ENCODE measurements at regions not wholly inside any gene's neighbourhood (a gene's known extent, or its start where the extent isn't known, plus 50 kb on each side); places are given as distances from the start of the nearest gene placed in this dataset.
"Not testable (repeated sequence)": the region's sequence is repeated elsewhere in the genome, so short reads cannot be mapped to it uniquely, and the experiment has no call there.

DNA sequence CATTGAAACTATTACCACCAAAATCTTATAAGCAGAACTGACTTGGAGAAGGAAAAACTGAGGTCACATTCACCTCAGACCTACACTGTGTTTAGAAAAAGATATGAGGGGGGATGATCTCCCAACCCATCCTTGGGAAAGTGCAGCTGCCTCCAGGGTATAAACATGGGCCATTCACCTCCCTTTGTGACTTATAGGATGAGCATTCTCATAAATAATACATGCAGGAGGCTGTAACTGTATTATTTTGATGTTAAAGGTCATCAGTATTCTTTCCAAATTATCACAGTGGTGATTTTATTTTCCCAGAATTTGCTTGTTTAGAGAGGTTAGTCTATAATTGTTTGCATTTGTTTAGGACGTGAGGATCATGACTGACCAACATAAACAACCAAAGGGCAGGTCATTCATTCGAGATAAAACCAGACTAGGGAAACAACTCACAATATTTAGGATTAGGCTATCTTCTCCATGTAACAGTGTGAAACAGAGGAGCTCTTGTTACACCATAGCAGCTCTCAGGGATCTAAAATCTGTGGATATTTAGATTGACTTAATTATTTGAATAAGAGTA is 109.2 kb upstream of the NR5A2 start:
- DNase-seq (ENCODE audit: low read depth): no peak

DNA sequence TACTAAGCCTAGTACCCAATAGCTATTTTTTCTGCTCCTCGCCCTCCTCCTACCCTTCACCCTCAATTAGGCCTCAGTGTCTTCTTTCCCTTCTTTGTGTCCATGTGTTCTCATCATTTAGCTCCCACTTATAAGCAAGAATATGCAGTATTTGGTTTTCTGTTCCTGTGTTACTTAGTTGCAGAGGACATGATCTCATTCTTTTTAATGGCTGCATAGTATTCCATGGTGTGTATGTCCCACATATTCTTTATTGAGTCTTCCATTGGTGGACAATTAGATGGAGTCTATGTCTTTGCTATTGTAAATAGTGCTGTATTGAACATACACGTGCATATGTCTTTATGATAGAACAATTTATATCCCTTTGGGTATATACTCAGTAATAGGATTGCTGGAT is 106.9 kb upstream of the NR5A2 start:
- DNase-seq (ENCODE audit: low read depth): no peak

DNA sequence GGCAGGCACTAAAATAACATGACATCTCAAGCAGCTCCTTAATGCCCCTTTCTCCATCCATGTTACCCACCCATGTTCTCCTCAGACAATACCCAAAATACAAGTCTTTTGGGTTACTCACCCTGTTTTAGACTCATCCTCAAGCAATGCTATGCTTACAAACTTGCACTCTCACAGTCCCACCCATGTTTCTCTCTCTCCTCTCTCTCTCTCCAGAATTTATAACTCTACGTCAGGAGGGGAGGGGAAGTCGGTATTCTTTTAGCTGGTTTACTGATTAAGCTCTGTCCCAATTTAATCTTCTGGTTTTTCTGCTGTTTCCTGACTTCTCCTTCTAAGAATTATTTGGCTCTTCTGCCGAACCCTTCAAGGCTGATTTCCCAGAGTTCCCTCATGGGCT is 98.0 kb upstream of the NR5A2 start:
- no peak for DNase-seq (ENCODE audit: low read depth)

DNA sequence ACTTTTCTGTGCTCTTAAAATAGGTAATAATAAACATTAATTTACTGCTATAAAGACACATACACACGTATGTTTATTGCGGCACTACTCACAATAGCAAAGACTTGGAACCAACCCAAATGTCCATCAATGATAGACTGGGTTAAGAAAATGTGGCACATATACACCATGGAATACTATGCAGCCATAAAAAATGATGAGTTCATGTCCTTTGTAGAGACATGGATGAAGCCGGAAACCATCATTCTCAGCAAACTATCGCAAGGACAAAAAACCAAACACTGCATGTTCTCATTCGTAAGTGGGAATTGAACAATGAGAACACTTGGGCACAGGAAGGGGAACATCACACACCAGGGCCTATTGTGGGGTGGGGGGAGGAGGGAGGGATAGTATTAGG is 97.4 kb upstream of the NR5A2 start:
- not testable (repeated sequence) for DNase-seq (ENCODE audit: low read depth)

DNA sequence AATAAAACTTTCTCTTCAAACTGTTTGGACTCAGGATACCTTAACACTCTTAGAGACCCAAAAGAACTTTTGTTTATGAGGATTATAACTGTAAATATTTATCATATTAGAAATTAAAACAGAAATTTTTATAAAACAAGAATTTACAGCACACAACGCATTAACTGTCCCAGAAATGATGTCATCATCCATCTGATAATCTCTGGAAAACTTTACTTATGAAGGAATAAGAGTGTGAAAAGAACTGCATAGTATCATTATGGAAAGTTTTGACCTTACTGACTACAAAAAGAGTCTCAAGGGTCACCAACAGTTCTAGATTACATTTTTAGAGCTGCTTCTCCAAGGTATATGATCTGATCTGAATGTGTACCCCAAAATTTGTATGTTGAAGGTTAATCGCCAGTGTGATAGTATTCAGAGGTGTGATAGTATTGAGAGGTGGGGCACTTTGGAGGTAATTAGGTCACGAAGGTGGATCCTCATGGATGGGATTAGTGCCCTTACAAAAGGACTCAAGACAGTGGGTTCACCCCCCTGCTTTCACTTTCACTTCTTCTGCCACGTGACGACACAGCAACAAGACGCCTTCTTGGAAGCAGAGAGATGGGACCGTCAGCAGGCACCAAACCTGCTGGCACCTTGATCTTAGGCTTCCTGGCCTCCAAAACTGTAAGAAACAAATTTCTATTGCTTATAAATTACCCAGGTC is 95.7 kb upstream of the NR5A2 start:
- DNase-seq (ENCODE audit: low read depth): no peak

DNA sequence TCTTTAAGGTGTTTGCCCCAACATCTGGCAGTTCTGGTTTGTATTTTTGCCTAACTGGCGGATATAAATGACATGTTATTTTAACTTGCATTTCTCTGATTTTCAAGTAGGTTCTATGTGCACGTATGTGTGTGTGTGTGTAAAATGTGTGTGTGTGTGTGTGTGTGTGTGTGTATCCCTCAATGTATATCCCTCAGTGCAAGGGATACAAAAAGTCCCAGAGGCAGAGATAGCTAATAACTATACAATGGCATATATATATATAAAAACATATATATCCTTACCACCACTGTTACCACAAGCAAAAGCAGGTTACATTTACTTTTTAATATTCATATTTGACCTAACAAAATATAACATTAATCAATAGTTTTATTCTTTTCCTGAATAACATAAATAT is 95.0 kb upstream of the NR5A2 start:
- DNase-seq (ENCODE audit: low read depth): no peak

DNA sequence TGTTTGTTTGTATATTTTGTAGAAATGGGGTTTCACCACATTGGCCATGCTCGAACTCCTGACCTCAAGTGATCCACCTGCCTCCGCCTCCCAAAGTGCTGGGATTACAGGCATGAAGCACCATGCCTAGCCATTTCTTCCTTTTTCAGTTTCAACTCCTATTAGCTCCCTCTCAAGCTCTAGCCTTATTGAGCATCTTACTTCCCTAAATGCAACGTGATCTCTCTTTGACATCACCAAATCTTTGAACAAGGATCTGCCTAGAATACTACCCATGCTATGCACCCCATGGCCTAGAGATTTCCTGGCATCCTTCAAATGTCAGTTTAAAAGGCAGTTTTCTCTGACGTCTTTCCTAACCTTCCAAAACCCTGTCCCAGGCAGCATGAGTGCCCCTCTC is 91.1 kb upstream of the NR5A2 start:
- DNase-seq (ENCODE audit: low read depth): no peak

DNA sequence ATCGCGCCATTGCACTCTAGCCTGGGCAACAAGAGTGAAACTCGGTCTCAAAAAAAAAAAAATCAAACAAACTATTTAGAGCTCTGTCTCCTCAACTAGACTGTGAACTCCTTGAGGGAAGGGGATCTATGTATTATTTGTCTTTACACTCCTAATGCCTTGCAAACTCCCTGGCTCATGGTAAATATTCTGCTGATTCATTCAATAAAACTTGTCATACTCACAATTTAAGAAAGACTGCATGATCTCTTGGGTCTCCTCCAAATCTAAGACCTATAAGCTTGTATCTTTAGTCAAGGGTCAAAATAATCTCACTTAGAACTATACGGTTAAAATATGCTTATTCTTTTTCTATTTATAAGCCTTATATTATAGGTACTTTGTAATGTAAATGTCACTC is 90.3 kb upstream of the NR5A2 start:
- no peak for DNase-seq (ENCODE audit: low read depth)

DNA sequence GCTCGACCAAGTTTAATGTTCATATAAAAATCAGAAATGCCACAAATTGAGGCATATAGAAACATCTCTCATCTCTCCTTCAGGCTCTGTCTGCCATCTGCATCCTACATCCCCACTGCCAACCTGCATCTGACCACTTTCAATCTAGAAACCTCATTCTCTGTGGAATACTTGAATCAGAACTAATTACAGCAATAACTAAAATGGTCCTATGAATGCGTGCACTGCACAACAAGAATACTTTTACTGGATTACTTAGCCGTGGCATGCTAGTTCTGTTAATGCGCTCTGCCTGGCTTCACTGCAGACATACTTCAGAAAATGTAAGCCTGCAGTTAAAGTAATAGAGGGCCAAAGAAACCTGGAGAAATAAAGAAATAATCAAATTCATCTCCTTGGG is 89.8 kb upstream of the NR5A2 start:
- no peak for DNase-seq (ENCODE audit: low read depth)

DNA sequence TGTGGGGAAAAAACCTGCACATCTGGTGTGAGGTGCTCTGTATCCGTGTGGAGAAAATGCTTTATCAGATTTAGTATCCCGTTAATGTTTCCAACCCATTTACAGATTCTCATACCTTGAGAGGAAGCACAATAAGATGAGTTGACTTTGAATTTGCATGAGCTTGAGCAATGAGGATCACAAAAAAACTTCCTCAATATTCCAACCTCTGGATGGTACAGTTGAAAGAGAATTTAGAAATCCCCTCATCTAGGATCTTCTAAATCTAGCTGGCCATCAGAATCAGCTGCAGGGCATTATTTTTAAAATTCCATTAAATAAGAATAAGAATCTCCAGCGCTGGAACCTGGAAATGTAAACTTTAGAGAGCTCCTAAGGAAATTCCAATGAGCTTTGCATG is 82.5 kb upstream of the NR5A2 start:
- DNase-seq (ENCODE audit: low read depth): no peak

DNA sequence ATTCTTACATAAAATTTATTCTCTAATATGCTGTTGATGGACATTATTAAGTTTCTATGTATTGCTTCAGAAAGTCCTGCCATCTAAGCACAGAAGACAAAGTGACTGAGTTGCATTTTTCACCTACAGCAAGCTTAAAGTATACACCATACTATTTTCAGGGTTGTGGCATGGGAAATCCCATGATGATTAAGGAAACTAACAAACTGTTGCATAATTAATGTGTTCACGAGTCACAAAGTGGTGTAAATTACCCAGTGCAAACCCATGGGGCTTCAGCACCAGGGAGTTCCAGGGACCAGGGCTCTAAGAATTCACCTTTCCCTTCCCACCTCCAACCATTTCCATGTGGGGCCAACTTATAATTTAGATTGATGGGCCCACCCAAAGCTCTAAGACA is 81.9 kb upstream of the NR5A2 start:
- DNase-seq (ENCODE audit: low read depth): no peak

DNA sequence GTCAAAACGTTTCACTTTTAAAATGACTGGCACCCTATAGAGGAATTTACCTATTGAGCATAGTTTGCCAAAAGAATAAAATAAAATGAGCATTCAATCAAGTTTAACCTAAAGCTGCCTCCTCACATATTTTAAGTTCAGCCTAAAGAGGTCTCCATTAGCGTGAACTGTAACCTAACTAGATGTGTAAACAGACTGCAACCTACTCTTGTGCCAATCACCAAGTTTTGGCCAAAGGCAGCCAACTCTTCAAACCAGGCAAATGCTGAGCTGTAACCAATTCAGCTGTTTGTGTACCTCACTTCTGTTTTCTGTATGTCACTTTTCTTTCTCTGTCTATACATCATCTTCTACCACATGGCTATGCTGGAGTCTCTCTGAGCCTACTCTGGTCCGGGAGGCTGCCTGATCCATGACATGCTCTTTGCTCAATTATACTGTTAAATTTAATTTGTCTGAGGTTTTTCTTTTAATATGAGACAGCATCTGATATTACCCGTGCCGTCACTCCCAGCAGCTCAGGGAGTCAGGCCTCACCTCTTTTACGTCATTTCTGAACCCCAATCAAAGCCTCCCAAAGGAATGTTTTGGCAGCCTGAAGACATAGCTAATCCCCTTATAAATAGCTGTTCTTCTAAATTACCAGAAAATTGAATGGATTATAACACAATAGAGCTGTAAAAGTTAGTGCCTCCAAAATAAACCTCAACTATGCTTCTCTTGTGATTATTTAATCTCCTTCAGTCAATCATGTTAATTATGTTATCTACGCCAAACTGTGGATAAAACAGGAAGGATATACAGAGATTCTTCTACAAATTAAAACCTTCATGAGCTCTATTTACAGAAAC is 81.0 kb upstream of the NR5A2 start:
- no peak for DNase-seq (ENCODE audit: low read depth)

DNA sequence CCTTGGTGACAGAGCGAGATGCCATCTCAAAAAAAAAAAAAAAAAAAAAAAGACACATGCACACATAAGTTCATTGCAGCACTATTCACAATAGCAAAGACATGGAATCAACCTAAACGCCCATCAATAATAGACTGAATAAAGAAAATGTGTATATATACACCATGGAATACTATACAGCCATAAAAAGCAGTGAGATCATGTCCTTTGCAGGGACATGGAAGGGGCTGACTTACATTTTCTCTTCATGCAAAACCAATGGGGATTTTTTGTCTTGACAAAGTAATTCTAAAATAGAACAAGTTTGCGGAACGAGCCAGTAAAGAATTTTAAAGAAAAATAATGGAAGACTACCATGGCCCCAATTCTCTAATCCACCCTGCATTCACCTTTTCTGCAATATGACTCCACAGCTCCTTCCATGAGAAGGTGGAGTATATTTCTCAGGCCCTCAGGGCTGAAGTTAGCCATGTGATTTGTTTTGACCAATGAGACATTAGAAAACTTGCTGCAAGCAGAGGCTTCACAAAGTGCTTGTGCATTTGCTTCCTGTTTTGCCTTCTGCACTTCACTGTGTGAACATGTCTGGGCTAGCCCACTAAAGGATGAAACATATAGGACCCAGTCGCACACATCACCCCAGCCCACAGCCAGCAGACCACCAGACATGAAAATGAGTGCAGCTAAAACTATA is 78.8 kb upstream of the NR5A2 start:
- no peak for DNase-seq (ENCODE audit: low read depth)

DNA sequence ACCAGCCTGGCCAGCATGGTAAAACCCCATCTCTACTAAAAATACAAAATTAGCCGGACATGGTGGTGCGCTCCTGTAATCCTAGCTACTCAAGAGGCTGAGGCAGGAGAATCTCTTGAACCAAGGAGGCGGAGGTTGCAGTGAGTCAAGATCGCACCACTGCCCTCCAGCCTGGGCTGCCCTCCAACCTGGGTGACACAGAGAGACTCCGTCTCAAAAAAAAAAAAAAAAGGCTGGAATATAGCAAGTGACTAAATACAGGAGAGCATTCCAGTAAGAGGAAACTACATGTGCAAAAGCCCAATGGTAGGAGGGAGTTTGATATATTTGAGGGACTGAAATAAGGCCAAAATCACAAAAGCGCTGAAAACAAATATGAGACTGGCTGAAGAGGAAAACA is 76.5 kb upstream of the NR5A2 start:
- DNase-seq (ENCODE audit: low read depth): not testable (repeated sequence)

DNA sequence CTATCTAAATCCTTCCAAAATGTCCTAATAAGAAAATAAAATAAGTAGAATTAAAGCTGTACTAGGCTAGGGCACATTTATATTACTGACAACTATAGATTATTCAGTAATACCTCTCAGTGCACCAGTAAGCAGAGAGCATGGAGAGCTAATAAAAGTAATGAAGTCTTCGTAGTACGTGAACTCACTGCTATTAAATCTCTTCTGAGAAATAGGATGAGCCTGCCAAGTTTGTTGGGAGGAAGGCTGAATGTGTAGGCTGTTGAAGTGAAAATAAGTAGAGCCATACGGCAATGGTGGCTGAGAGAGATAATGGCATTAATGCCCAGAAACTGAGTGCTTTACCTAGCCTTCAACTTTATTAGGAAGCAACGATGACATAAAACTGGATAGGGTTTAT is 73.9 kb upstream of the NR5A2 start:
- DNase-seq (ENCODE audit: low read depth): no peak

DNA sequence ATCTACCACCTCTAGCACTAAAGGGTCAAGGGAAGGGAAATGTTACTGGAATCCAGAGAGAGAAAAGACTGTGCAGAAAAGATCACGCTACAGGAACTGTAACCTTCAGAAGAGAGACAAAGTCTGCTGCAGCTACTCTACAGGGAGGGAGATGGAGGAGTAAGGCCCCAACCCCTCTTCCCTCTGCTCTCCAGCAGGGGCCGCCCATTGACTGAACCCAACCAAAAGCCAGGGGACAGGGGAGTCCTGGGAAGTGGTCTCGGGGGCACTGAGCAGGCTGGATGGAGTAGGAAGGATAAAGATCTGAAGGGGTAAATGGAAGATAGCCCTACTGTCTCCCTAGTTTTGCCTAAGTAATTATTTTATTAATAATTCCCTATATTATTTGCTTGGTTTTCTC is 72.8 kb upstream of the NR5A2 start:
- no peak for DNase-seq (ENCODE audit: low read depth)

DNA sequence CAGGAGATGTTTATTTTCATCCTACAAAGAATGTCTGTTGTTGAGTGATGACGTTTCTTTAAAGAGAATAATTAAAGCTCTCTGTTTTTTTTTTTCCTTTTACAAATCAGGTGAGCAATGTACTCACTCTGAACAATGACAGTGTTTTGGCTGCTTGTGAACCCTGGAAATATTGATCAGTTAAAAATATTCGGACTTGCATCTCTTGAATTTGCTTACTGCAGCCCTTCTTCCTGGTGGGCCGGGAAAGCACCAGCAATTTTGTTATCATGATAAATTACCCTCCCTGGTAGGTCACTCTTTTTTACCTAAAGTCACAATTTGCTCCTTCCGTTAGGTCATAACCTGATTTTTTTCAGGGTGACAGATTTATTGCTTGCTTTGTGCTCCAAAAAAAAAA is 72.3 kb upstream of the NR5A2 start:
- no peak for DNase-seq (ENCODE audit: low read depth)

DNA sequence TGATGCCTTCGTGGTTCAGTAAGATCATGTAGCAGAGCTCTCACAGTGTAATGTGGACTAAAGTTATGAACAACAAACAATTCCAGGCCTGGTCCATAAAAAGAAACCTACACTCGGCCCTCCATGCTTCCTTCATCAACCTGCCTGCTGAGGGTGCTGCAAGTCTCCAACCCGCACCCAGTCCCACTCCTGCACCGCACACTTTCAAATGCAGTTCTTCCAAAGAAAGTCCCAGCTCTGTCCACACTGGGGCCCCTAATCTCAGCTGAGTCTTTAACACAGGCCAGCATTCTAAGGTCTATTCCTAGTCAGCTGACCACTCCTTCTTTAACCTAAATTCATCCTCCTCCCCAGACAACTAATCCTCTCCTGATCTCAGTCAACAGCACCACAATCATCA is 71.5 kb upstream of the NR5A2 start:
- DNase-seq (ENCODE audit: low read depth): no peak

DNA sequence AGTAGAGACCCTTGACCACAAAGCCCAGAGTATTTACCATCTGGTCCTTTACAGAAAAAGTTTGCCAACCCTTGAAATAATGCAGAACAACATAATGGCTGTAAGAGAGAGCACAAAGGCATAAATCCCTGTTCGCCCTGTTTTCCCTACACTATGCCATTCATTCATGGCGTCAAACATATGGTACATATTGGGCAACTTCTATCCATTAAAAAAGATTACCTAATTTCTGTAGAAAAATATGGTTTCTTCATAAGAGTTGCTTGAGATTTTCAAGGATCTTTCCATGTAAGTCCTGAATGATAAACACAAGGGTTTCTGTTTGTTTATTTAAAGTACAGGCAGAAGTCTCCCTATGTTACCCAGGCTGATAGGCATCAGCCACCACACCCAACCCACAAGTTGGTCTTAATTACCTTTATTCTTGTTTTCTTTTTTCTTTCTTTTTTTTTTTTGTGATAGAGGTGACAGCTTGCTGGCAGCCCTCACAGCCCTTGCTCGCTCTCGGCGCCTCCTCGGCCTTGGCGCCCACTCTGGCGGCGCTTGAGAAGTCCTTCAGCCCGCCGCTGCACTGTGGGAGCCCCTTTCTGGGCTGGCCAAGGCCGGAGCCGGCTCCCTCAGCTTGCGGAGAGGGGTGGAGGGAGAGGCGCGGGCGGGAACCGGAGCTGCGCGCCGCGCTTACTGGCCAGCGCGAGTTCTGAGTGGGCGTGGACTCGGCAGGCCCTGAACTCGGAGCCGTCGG is 68.3 kb upstream of the NR5A2 start:
- DNase-seq (ENCODE audit: low read depth): no peak

DNA sequence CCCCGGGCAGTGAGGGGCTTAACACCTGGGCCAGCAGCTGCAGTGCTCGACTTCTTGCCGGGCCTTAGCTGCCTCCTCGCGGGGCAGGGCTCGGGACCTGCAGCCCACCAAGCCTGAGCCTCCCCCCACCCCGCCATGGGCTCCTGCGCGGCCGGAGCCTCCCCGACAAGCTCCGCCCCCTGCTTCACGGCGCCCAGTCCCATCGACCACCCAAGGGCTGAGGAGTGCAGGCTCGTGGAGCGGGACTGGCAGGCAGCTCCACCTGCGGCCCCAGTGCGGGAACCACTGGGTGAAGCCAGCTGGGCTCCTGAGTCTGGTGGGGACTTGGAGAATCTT is 67.8 kb upstream of the NR5A2 start:
- DNase-seq (ENCODE audit: low read depth): no peak

DNA sequence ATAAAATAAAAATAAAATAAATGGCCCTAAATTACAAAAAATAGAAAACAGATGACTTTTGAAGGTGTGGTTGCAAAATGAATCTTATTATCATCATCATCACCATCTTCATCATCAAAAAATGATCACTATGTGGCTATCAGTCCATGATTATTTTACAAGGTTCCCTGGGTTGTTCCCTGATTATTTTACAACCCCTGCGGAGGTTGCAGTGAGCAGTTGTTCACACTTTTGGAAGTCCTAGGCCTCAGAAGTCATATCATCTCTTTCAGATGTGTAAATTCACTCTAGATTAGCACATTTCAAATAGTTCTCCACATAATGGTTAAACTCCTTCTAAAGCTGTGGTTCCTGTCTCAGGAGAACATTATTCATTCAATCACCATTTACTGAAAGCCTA is 57.4 kb upstream of the NR5A2 start:
- DNase-seq (ENCODE audit: low read depth): no peak

DNA sequence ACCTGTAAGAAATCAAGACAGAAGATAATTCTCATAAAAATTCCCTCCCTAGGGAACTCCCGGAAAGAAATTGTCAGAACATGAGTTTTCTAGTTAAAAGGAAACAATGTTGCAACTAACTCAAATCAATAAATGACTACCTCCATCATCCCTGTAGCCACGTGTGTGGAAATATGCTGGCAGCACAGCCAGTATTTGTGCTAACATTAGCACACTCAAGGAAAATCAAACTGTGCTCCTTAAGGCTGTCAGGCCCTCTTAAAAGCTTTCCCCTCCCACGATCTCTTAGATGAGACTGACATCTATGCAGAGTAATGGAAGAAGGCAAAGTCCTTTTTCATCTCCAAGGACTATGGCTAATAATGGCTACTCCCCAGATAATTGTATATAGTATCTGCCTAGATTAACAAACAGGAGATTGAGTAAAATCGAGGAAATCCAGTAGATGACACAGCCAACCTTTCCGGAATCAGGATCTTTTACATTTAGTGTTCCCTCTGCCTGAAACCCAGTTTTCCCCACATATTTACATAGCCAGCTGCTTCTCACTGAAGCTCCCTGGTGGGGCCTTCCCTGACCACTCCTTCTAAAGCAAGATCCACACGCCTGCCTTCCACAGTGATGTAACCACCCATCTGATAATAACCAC is 50.9 kb upstream of the NR5A2 start:
- DNase-seq (ENCODE audit: low read depth): no peak
